CD4-positive, alpha-beta T cell (primary cell): ENCODE measurements at regions not wholly inside any gene's neighbourhood (a gene's known extent, or its start where the extent isn't known, plus 50 kb on each side); places are given as distances from the start of the nearest gene placed in this dataset.
"Not testable (repeated sequence)": the region's sequence is repeated elsewhere in the genome, so short reads cannot be mapped to it uniquely, and the experiment has no call there.

Experiments
- ATAC-seq: fragments of 200-7000 bp; cut with Tn5 transposase; one replicate; pipeline ENCODE4 v1.10.0; 2022; ENCODE audit warnings: mild to moderate bottlenecking; ENCODE audit not compliant: poor library complexity
- CTCF ChIA-PET: fragments of 350-600 bp; sonication (Branson Sonifier 250); formaldehyde crosslinking; loops from one replicate; lab custom pipeline; 2021; ENCODE audit warnings: antibody characterized with exemption, inconsistent platforms; lab: Charles Lee
- POLR2A ChIA-PET: fragments of 350-600 bp; sonication (Branson Sonifier 250); formaldehyde crosslinking; loops from one replicate; lab custom pipeline; 2021; ENCODE audit warnings: antibody characterized with exemption, inconsistent platforms; lab: Charles Lee
- DNase-seq, 14 experiments: peaks; one replicate each; pipeline ENCODE4 v3.0.0-alpha.2; 2013 to 2020; ENCODE audit warnings: mixed read lengths in 2 of 14
- H3K27ac ChIP-seq, 2 donors: one replicate each; pipeline versions ENCODE4 v1.5.1 to v1.7.0; 2013; ENCODE audit warnings: low read length in 2 of 2, low read depth in 1 of 2, mild to moderate bottlenecking in 1 of 2
- H3K27me3 ChIP-seq, 2 experiments: 1 replicate in 1 of 2; 2 replicates in 1 of 2; pipeline versions ENCODE4 v1.6.1 to v1.7.0; 2013; ENCODE audit warnings: low read length in 2 of 2, control low read depth in 1 of 2, mild to moderate bottlenecking in 1 of 2, moderate library complexity in 1 of 2; ENCODE audit not compliant: insufficient read depth in 2 of 2, control insufficient read depth in 1 of 2
- H3K36me3 ChIP-seq: one replicate; pipeline ENCODE4 v1.6.1; 2013; ENCODE audit warnings: low read length, control low read depth; ENCODE audit not compliant: insufficient read depth
- H3K4me1 ChIP-seq: one replicate; pipeline ENCODE4 v1.6.1; 2013; ENCODE audit warnings: low read length, control low read depth; ENCODE audit not compliant: insufficient read depth
- H3K4me3 ChIP-seq: one replicate; pipeline ENCODE4 v1.5.1; 2013; ENCODE audit warnings: mild to moderate bottlenecking, low read length, moderate library complexity
- H3K9me3 ChIP-seq, 2 experiments: 1 replicate in 1 of 2; 2 replicates in 1 of 2; pipeline versions ENCODE4 v1.6.1 to v1.7.0; 2013; ENCODE audit warnings: low read length in 2 of 2, mild to moderate bottlenecking in 2 of 2, control low read depth in 1 of 2, moderate library complexity in 1 of 2; ENCODE audit not compliant: control insufficient read depth in 1 of 2, insufficient read depth in 1 of 2
- H3K27ac Mint-ChIP-seq: one replicate; pipeline ENCODE4 v1.8.0; 2020; ENCODE audit warnings: mixed read lengths
- H3K27me3 Mint-ChIP-seq: one replicate; pipeline ENCODE4 v1.8.0; 2021; ENCODE audit warnings: mixed read lengths
- H3K36me3 Mint-ChIP-seq: one replicate; pipeline ENCODE4 v1.8.0; 2021; ENCODE audit warnings: low read depth, mixed read lengths
- H3K4me1 Mint-ChIP-seq: one replicate; pipeline ENCODE4 v1.8.0; 2021; ENCODE audit warnings: low read depth, mixed read lengths
- H3K4me3 Mint-ChIP-seq: one replicate; pipeline ENCODE4 v1.8.0; 2020; ENCODE audit warnings: mild to moderate bottlenecking, mixed read lengths
- H3K9me3 Mint-ChIP-seq: one replicate; pipeline ENCODE4 v1.8.0; 2020; ENCODE audit warnings: mixed read lengths
- intact Hi-C, 2 experiments: fragments of 100-400 bp; cut with DNase I in 1 of 2; cut with micrococcal nuclease in 1 of 2; formaldehyde crosslinking; loops; one replicate each; pipeline versions ENCODE4 v1.15.1 to v1.9.0; 2023 to 2025; cut with DNase I, micrococcal nuclease
- TF ChIP-seq, protein P1 (sequence below): fragments of 200-600 bp; IDR thresholded peaks from one replicate; pipeline ENCODE4 v1.8.0; 2022; ENCODE audit warnings: antibody characterized with exemption, mild to moderate bottlenecking

DNA sequence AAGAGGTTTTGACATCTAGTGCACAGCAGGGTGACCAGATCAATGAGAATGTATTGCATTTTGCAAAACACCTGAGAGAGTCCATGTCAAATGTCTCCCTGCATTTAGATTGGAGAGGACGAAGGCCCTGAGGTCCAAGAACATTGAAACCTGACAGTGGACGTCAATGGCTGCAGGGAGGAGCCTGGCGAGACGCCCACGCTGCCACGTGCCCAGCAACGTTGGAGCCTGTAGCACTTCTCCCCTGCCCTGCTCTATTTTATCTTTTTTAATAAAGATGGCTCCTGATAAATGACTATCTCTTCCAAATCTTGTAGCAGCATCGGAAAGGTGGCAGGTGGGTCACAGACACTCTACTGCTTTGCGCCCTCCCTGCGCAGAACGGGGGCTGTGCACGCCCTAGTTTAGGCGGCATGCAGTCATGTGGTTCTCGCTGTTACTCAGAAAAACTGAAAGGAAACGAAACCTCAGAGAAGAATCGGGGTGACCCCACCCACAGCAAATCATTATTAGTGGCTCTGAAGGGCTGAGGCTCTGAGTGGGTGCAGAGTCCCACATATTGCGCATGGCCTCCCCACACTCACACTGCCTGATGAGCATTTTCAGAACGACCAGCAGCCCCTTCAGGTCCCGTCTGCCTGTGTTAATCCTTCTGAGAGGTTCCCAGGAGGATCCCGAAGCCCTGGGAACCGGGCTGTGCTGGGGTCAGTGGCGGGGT lies 62.5 kb upstream of the TAMM41 start:
- no peak overlapping the region for H3K27ac ChIP-seq
- peaks cover 4% of the 10 kb centered on the region for H3K4me1 Mint-ChIP-seq
- no peak overlapping the region for H3K27ac Mint-ChIP-seq
- no peaks in the 10 kb centered on the region for H3K27me3 ChIP-seq
- H3K9me3 Mint-ChIP-seq, result no peaks in the 10 kb centered on the region
- H3K4me1 ChIP-seq, result peaks cover 9% of the 10 kb centered on the region
- TF ChIP-seq, protein P1, sequence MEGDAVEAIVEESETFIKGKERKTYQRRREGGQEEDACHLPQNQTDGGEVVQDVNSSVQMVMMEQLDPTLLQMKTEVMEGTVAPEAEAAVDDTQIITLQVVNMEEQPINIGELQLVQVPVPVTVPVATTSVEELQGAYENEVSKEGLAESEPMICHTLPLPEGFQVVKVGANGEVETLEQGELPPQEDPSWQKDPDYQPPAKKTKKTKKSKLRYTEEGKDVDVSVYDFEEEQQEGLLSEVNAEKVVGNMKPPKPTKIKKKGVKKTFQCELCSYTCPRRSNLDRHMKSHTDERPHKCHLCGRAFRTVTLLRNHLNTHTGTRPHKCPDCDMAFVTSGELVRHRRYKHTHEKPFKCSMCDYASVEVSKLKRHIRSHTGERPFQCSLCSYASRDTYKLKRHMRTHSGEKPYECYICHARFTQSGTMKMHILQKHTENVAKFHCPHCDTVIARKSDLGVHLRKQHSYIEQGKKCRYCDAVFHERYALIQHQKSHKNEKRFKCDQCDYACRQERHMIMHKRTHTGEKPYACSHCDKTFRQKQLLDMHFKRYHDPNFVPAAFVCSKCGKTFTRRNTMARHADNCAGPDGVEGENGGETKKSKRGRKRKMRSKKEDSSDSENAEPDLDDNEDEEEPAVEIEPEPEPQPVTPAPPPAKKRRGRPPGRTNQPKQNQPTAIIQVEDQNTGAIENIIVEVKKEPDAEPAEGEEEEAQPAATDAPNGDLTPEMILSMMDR, result no peak
- ChIA-PET POLR2A (no interaction called here), CTCF (no interaction called here)
- H3K9me3 ChIP-seq, result peaks cover 0 to 3% of the 10 kb centered on the region in 2 experiments
- H3K4me3 ChIP-seq, result no peak overlapping the region
- no peaks in the 10 kb centered on the region for H3K36me3 ChIP-seq
- H3K27me3 Mint-ChIP-seq, result peaks cover 4% of the 10 kb centered on the region
- H3K4me3 Mint-ChIP-seq, result no peak overlapping the region
- peak in 1 of 14 experiments; percentile 51 for DNase-seq
- intact Hi-C loops, result no loop called here
- no peaks in the 10 kb centered on the region for H3K36me3 Mint-ChIP-seq
- no peak for ATAC-seq

DNA sequence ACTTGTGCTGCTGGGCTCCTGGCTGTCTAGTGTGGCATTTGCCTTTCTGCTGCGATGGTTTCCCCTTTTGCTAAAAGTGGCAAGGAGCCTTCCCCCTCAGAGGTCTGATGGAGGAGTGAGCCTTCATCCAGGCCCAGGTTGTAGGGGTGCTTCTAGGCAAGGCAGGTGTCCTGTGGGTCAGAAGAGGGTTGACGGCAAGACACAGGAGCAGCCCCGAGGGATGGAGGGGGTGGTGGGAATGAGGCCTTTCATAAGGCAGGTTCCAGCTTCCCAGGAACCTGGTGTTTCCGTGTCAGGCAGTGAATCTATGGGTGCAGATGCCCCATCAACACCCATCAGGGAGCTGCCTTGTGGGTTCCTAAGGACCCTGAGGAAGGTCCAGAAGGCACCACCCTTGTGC lies 63.0 kb upstream of the TAMM41 start:
- no peak overlapping the region for H3K27ac ChIP-seq
- Mint-ChIP-seq H3K4me3 (no peak overlapping the region), H3K9me3 (no peaks in the 10 kb centered on the region), H3K4me1 (peaks cover 4% of the 10 kb centered on the region), H3K27me3 (peaks cover 4% of the 10 kb centered on the region), H3K36me3 (no peaks in the 10 kb centered on the region), H3K27ac (no peak overlapping the region)
- ChIA-PET CTCF (no interaction called here), POLR2A (no interaction called here)
- H3K36me3 ChIP-seq, result no peaks in the 10 kb centered on the region
- TF ChIP-seq, protein P1, result no peak
- DNase-seq (no peak), ATAC-seq (no peak)
- H3K4me1 ChIP-seq, result peaks cover 9% of the 10 kb centered on the region
- intact Hi-C loops, result no loop called here
- H3K27me3 ChIP-seq, result no peaks in the 10 kb centered on the region
- H3K9me3 ChIP-seq, result peaks cover 0 to 3% of the 10 kb centered on the region in 2 experiments
- H3K4me3 ChIP-seq, result no peak overlapping the region

DNA sequence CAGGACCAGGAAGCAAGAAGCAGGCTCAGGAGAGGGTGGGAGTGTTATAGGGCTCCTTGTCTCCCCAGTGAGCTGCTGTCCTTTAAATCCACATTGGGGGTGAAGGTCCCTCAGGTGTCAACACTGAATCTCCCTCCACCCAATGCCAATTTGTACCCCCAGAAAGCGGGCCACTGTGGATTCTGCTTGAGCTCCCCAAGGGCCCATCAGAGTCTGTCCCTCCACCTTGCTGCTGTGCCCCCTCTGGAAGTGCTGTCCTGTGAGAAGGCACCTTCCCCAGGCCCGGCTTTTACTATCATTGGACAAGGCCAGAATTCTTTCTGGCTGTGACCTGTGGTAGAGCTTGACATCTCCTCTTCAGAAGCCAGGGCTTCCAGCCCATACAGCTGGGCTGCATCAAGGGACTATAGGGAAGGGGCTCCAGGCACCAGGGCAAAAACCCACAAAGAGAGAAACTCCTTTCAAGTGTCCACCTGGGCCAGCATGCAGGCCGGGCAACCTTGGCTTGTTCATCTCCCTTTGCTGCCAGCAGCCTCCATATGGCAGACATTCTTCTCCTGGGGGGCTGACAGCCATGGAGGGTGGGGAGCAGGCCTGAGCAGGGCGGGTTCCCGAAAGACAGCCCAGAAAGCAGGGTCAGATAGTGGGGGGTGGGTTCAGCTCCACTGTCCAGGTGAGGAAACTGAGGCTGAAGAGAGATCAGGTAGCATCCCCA lies 63.7 kb upstream of the TAMM41 start:
- intact Hi-C loops, H3K27ac ChIP-seq, H3K4me1 ChIP-seq, CTCF ChIA-PET, H3K27me3 ChIP-seq, H3K4me3 Mint-ChIP-seq, DNase-seq, H3K36me3 Mint-ChIP-seq, H3K27ac Mint-ChIP-seq, H3K27me3 Mint-ChIP-seq, POLR2A ChIA-PET, H3K9me3 ChIP-seq, H3K9me3 Mint-ChIP-seq, H3K4me1 Mint-ChIP-seq, ATAC-seq, H3K36me3 ChIP-seq, H3K4me3 ChIP-seq: not testable (repeated sequence)
